GM21619 (cell line): ENCODE measurements at regions not wholly inside any gene's neighbourhood (a gene's known extent, or its start where the extent isn't known, plus 50 kb on each side); places are given as distances from the start of the nearest gene placed in this dataset.
"Not testable (repeated sequence)": the region's sequence is repeated elsewhere in the genome, so short reads cannot be mapped to it uniquely, and the experiment has no call there.

ENCODE experiments used
- ATAC-seq: cut with Tn5 transposase; IDR thresholded peaks from one replicate; pipeline ENCODE4 v1.9.1; 2021; ENCODE audit not compliant: unreplicated experiment

GRCh38 chr11:67940440-67940839 is 63.5 kb downstream of the UNC93B1 start:
- ATAC-seq: not testable (repeated sequence)

- not testable (repeated sequence) for ATAC-seq
These were observed 64.9 kb downstream of the UNC93B1 start for GRCh38 chr11:67938964-67939363.

- ATAC-seq: not testable (repeated sequence)
These were observed 65.5 kb downstream of the UNC93B1 start for GRCh38 chr11:67938371-67938770.

GRCh38 chr11:67923565-67923964 is 80.3 kb downstream of the UNC93B1 start:
- not testable (repeated sequence) for ATAC-seq

GRCh38 chr11:67920546-67920945 is 83.4 kb downstream of the UNC93B1 start:
- not testable (repeated sequence) for ATAC-seq

- not testable (repeated sequence) for ATAC-seq
These were observed 91.7 kb downstream of the UNC93B1 start for GRCh38 chr11:67912184-67912583.

- not testable (repeated sequence) for ATAC-seq
These were observed 92.7 kb downstream of the UNC93B1 start for GRCh38 chr11:67911211-67911610.

GRCh38 chr11:67910803-67911202 is 93.1 kb downstream of the UNC93B1 start:
- ATAC-seq: not testable (repeated sequence)

- ATAC-seq: not testable (repeated sequence)
These were observed 96.9 kb downstream of the UNC93B1 start for GRCh38 chr11:67906969-67907368.

GRCh38 chr11:67899462-67899861 is 104.4 kb downstream of the UNC93B1 start:
- not testable (repeated sequence) for ATAC-seq

GRCh38 chr11:67893487-67893886 is 110.4 kb downstream of the UNC93B1 start:
- not testable (repeated sequence) for ATAC-seq

GRCh38 chr11:67889646-67890045 is 114.3 kb downstream of the UNC93B1 start:
- not testable (repeated sequence) for ATAC-seq

- ATAC-seq: not testable (repeated sequence)
These were observed 115.8 kb downstream of the UNC93B1 start for GRCh38 chr11:67888056-67888455.

GRCh38 chr11:67886672-67887071 is 117.2 kb downstream of the UNC93B1 start:
- not testable (repeated sequence) for ATAC-seq

- ATAC-seq: not testable (repeated sequence)
These were observed 117.7 kb downstream of the UNC93B1 start for GRCh38 chr11:67886207-67886606.

- ATAC-seq: not testable (repeated sequence)
These were observed 118.3 kb downstream of the UNC93B1 start for GRCh38 chr11:67885574-67885973.

GRCh38 chr11:67884761-67885558 is 118.9 kb downstream of the UNC93B1 start:
- ATAC-seq: not testable (repeated sequence)

GRCh38 chr11:67884073-67884757 is 119.7 kb downstream of the UNC93B1 start:
- ATAC-seq: not testable (repeated sequence)

GRCh38 chr11:67882304-67882703 is 121.6 kb downstream of the UNC93B1 start:
- ATAC-seq: not testable (repeated sequence)

- ATAC-seq: not testable (repeated sequence)
These were observed 122.1 kb downstream of the UNC93B1 start for GRCh38 chr11:67881836-67882235.

- not testable (repeated sequence) for ATAC-seq
These were observed 123.2 kb downstream of the UNC93B1 start for GRCh38 chr11:67880594-67881196.
